Panc1 (cell line): ENCODE measurements at regions not wholly inside any gene's neighbourhood (a gene's known extent, or its start where the extent isn't known, plus 50 kb on each side); places are given as distances from the start of the nearest gene placed in this dataset.

Experiments
- CTCF ChIP-seq: fragments of 450-650 bp; IDR thresholded peaks from 2 replicates; pipeline ENCODE4 v1.5.1; 2017; ENCODE audit warnings: mild to moderate bottlenecking
- TCF7L2 ChIP-seq: IDR thresholded peaks from 2 replicates; pipeline ENCODE4 v1.6.1; 2011; ENCODE audit warnings: mild to moderate bottlenecking, low read depth, low read length, inconsistent platforms

- TF ChIP-seq CTCF (no peak), TCF7L2 (no peak)
These were observed 352.8 kb downstream of the SPRY1 start for GRCh38 chr4:123749383-123749782.
